Neuron (in vitro differentiated cells): ENCODE measurements at regions not wholly inside any gene's neighbourhood (a gene's known extent, or its start where the extent isn't known, plus 50 kb on each side); places are given as distances from the start of the nearest gene placed in this dataset.

ENCODE experiments used
- H2AFZ ChIP-seq: one replicate; pipeline ENCODE4 v1.6.1; 2013; ENCODE audit warnings: low read depth, mild to moderate bottlenecking, inconsistent platforms, low read length, moderate library complexity
- H3K27me3 ChIP-seq: one replicate; pipeline ENCODE4 v1.6.1; 2013; ENCODE audit warnings: low read length; ENCODE audit not compliant: insufficient read depth
- H3K36me3 ChIP-seq: one replicate; pipeline ENCODE4 v1.6.1; 2013; ENCODE audit warnings: low read length; ENCODE audit not compliant: insufficient read depth
- H3K4me1 ChIP-seq: one replicate; pipeline ENCODE4 v1.6.1; 2013; ENCODE audit warnings: low read length; ENCODE audit not compliant: insufficient read depth
- H3K4me3 ChIP-seq: 2 replicates; pipeline ENCODE4 v1.5.1; 2013; ENCODE audit warnings: mild to moderate bottlenecking, low read length, moderate library complexity
- H3K9me3 ChIP-seq: one replicate; pipeline ENCODE4 v1.6.1; 2013; ENCODE audit warnings: low read length

DNA sequence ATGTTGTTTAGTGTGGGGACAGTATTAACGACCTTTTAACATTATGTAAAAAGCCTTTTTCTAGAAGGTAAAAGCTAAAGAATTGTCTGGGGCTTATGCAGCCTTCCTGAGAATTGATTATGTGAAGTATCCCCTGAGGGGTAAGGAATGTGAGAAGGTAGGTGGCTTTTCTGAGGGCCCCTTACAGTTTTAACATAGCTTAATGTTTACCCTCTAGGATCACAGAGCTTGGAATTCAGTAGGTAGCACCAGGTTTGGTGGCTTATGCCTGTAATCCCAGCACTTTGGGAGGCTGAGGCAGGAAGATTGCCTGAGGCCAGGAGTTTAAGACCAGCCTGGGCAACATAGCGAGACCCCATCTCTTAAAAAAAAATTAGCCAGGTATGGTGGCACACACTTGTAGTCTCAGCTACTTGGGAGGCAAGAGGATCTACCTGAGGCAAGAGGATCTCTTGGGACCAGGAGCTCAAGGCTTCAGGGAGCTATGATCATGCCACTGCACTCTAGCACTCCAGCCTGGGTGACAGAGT, 101.3 kb downstream of the OLFM4 start:
- H3K9me3 ChIP-seq: no peaks in the 10 kb centered on the region
- H3K27me3 ChIP-seq: no peaks in the 10 kb centered on the region
- H3K4me3 ChIP-seq: no peak overlapping the region
- H2AFZ ChIP-seq: no peak overlapping the region
- H3K4me1 ChIP-seq: no peaks in the 10 kb centered on the region
- H3K36me3 ChIP-seq: no peaks in the 10 kb centered on the region

DNA sequence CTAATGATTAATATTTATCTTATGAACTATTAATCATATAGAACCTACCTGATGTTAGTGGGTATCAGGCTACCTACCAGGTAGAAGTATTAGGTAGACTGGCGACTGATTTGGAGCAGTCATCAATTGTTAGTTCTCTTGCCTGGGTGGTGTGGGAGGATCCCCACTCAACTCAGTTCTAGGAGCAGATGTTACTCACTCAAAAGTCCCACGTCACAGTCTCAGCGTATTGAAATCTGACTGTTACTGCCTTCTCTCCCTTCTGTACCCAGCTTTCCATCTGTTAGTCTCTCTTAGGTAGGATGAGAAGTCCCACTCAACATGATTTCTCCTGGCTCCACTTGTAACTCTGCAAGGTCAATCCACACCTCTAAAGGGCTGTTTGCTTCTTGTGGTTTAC, 102.7 kb downstream of the OLFM4 start:
- no peak overlapping the region for H2AFZ ChIP-seq
- H3K4me3 ChIP-seq: no peak overlapping the region
- no peaks in the 10 kb centered on the region for H3K36me3 ChIP-seq
- no peaks in the 10 kb centered on the region for H3K4me1 ChIP-seq
- H3K9me3 ChIP-seq: no peaks in the 10 kb centered on the region
- no peaks in the 10 kb centered on the region for H3K27me3 ChIP-seq

GRCh38 chr13:53135301-53135700, 106.7 kb downstream of the OLFM4 start:
- Histone ChIP-seq H3K4me1 (no peaks in the 10 kb centered on the region), H3K4me3 (no peak overlapping the region), H2AFZ (no peak overlapping the region), H3K27me3 (no peaks in the 10 kb centered on the region), H3K9me3 (no peaks in the 10 kb centered on the region), H3K36me3 (no peaks in the 10 kb centered on the region)

- Histone ChIP-seq H3K4me3 (no peak overlapping the region), H3K27me3 (no peaks in the 10 kb centered on the region), H3K36me3 (no peaks in the 10 kb centered on the region), H2AFZ (no peak overlapping the region), H3K9me3 (no peaks in the 10 kb centered on the region), H3K4me1 (peaks cover 6% of the 10 kb centered on the region)
Observed at GRCh38 chr13:53136554-53137215, 108.1 kb downstream of the OLFM4 start.

GRCh38 chr13:53137779-53138178, 109.2 kb downstream of the OLFM4 start:
- H3K9me3 ChIP-seq: no peaks in the 10 kb centered on the region
- H2AFZ ChIP-seq: no peak overlapping the region
- H3K36me3 ChIP-seq: no peaks in the 10 kb centered on the region
- peaks cover 16% of the 10 kb centered on the region for H3K4me1 ChIP-seq
- no peaks in the 10 kb centered on the region for H3K27me3 ChIP-seq
- H3K4me3 ChIP-seq: no peak overlapping the region

DNA sequence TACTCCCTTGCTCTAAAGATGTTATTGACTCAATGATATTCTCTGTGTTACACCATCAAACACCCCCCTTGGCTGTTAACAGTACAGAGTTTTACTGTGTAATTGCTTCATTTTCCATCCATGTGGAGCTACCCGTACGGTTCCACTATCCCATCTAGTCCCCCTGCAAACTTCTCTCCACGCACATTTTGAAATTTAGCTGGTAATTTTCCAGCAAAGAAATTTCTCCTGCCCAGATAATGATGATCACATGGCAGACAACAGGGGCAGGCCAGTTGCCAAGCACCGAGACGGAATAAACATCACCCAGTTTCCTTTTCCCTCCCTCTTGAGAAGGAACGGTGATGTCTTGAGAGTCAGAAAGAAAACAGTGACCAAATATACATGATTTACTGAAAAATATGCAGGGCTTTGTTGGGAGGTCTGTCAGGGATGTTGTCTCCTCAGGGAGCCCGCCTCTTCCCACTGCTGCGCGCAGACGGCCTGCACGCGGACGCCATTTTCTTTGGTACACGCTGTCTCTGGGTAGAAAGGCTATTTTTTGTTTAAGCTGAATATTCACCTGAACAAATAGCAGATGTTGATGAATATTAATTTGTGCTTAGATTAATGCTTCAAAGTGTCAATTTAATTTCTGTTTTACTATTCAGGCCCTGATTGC, 109.9 kb downstream of the OLFM4 start:
- Histone ChIP-seq H3K4me3 (no peak overlapping the region), H3K27me3 (no peaks in the 10 kb centered on the region), H3K4me1 (peaks cover 16% of the 10 kb centered on the region), H3K9me3 (no peaks in the 10 kb centered on the region), H3K36me3 (no peaks in the 10 kb centered on the region), H2AFZ (no peak overlapping the region)

- H3K9me3 ChIP-seq: no peaks in the 10 kb centered on the region
- H3K36me3 ChIP-seq: no peaks in the 10 kb centered on the region
- peaks cover 32% of the 10 kb centered on the region for H3K4me1 ChIP-seq
- no peak overlapping the region for H3K4me3 ChIP-seq
- no peak overlapping the region for H2AFZ ChIP-seq
- no peaks in the 10 kb centered on the region for H3K27me3 ChIP-seq
Observed at GRCh38 chr13:53141336-53141735, 112.7 kb downstream of the OLFM4 start.

DNA sequence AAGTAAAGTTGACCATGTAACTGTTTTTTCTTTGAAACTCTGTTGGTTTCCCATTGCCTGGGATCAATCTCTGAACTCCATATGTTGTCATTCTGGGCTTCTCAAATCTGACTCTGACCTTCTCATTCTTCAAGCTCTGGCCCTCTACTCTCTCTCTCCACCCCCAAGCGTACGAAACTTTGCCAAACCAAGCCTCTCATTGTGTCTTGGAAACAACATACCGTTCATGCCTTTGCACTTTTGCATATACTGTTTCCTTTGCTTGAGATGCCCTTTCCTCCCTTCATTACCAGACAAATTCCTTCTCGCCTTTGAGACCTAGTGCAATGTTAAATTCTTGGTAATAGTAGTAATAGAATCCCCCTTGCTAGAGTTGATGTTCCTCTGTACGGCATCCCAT, 113.7 kb downstream of the OLFM4 start:
- Histone ChIP-seq H2AFZ (no peak overlapping the region), H3K4me3 (no peak overlapping the region), H3K4me1 (peaks cover 32% of the 10 kb centered on the region), H3K36me3 (no peaks in the 10 kb centered on the region), H3K27me3 (no peaks in the 10 kb centered on the region), H3K9me3 (no peaks in the 10 kb centered on the region)

GRCh38 chr13:53143757-53144339, 115.2 kb downstream of the OLFM4 start:
- Histone ChIP-seq H3K36me3 (no peaks in the 10 kb centered on the region), H3K4me3 (no peak overlapping the region), H3K9me3 (no peaks in the 10 kb centered on the region), H2AFZ (no peak overlapping the region), H3K27me3 (no peaks in the 10 kb centered on the region), H3K4me1 (peaks cover 32% of the 10 kb centered on the region)

GRCh38 chr13:53144826-53145225, 116.2 kb downstream of the OLFM4 start:
- no peak overlapping the region for H2AFZ ChIP-seq
- no peak overlapping the region for H3K4me3 ChIP-seq
- H3K36me3 ChIP-seq: no peaks in the 10 kb centered on the region
- H3K9me3 ChIP-seq: no peaks in the 10 kb centered on the region
- H3K27me3 ChIP-seq: no peaks in the 10 kb centered on the region
- H3K4me1 ChIP-seq: peaks cover 32% of the 10 kb centered on the region

- Histone ChIP-seq H2AFZ (no peak overlapping the region), H3K9me3 (no peaks in the 10 kb centered on the region), H3K27me3 (no peaks in the 10 kb centered on the region), H3K4me3 (no peak overlapping the region), H3K36me3 (no peaks in the 10 kb centered on the region), H3K4me1 (peaks cover 3% of the 10 kb centered on the region)
Observed at GRCh38 chr13:53150568-53150967, 122.0 kb downstream of the OLFM4 start.

DNA sequence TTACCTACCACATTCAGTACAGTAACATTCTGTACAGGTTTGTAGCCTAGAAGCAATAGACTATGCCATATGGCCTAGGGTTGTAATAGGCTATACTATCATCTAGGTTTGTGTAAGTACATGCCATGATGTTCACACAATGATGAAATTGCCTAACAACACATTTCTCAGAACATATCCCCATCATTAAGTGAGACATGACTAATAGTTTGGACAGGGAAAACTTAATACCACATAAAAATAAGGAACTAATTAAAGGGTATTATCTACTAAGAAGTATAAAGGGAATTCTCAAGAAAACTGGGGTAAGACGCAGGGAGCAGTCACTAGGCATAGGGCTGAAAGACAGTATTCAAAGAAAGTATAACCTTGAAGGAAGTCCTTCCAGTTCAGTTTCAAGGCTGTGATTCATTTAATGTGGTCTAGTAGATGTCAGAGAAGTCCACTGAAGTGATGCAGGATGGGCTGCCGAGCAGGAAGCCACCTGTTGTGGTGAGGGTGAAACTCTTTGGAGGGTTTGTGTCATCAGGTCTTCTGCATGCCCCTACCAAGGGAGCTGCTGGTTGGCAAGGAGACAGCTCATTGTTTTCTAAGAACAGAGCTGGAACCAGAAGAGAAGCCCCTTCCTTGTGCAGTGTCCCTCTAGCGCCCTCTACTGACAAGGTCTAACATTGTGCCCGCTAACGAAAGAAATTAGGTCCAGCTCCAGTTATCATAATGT, 122.9 kb downstream of the OLFM4 start:
- Histone ChIP-seq H3K4me1 (peaks cover 3% of the 10 kb centered on the region), H3K27me3 (no peaks in the 10 kb centered on the region), H2AFZ (no peak overlapping the region), H3K4me3 (no peak overlapping the region), H3K36me3 (no peaks in the 10 kb centered on the region), H3K9me3 (no peaks in the 10 kb centered on the region)

DNA sequence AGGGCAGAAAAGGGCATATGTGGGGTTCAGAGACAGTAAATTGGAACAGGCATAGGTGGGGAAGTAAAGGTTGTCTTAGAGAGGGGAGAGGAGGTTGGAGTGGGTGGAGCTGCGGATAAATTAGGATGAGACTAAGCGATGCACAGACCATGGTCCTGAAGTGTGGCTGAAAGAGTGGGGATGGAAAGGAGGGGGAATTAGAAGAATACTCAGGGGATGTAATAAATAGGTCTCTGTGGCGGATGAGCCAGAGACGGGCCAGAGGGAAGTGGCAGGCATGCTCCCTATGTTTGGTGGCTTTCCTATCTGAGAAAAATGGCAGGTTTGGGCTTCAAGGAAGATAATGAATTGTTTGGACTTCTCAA, 123.4 kb downstream of the OLFM4 start:
- Histone ChIP-seq H3K27me3 (no peaks in the 10 kb centered on the region), H3K4me3 (no peak overlapping the region), H3K36me3 (no peaks in the 10 kb centered on the region), H3K4me1 (peaks cover 3% of the 10 kb centered on the region), H3K9me3 (no peaks in the 10 kb centered on the region), H2AFZ (no peak overlapping the region)
